GM18951 (cell line): ENCODE measurements at regions not wholly inside any gene's neighbourhood (a gene's known extent, or its start where the extent isn't known, plus 50 kb on each side); places are given as distances from the start of the nearest gene placed in this dataset.

Experiments
- POLR2A ChIP-seq: IDR thresholded peaks from 4 replicates; pipeline ENCODE4 v1.6.1; 2011; ENCODE audit warnings: mild to moderate bottlenecking; ENCODE audit not compliant: insufficient read length, insufficient read depth; ENCODE audit errors: extremely low read depth
- in situ Hi-C: fragments of 300-500 bp; cut with MboI; formaldehyde crosslinking; loops from one replicate; pipeline ENCODE4 v1.12.0; 2022; ENCODE audit warnings: low sequenced_read_pairs, mixed read lengths, inconsistent platforms; ENCODE audit not compliant: unreplicated experiment

- in situ Hi-C loops: no loop called here
- TF ChIP-seq POLR2A: no peak
Observed at GRCh38 chr2:181228661-181229060, 228.5 kb upstream of the ITGA4 start.

GRCh38 chr2:181231151-181231550 lies 226.0 kb upstream of the ITGA4 start:
- in situ Hi-C loops: no loop called here
- no peak for TF ChIP-seq POLR2A

- TF ChIP-seq POLR2A: no peak
- in situ Hi-C loops: no loop called here
Observed at GRCh38 chr2:181231886-181232621, 225.1 kb upstream of the ITGA4 start.

GRCh38 chr2:181234487-181234891 lies 222.7 kb upstream of the ITGA4 start:
- in situ Hi-C loops: no loop called here
- TF ChIP-seq POLR2A: no peak

- in situ Hi-C loops: no loop called here
Observed at GRCh38 chr2:181235011-181235410, 222.2 kb upstream of the ITGA4 start.

GRCh38 chr2:181235683-181236459 lies 221.3 kb upstream of the ITGA4 start:
- in situ Hi-C loops: no loop called here
- TF ChIP-seq POLR2A: no peak

More at GRCh38 chr2:181235011-181235410, 222.2 kb upstream of the ITGA4 start:
- TF ChIP-seq POLR2A: no peak

GRCh38 chr2:181239201-181239799 lies 217.9 kb upstream of the ITGA4 start:
- no peak for TF ChIP-seq POLR2A
- in situ Hi-C loops: no loop called here

- in situ Hi-C loops: no loop called here
- no peak for TF ChIP-seq POLR2A
Observed at GRCh38 chr2:181240844-181241243, 216.3 kb upstream of the ITGA4 start.

- in situ Hi-C loops: no loop called here
- TF ChIP-seq POLR2A: no peak
Observed at GRCh38 chr2:181241366-181241765, 215.8 kb upstream of the ITGA4 start.

GRCh38 chr2:181241797-181242196 lies 215.4 kb upstream of the ITGA4 start:
- no peak for TF ChIP-seq POLR2A
- in situ Hi-C loops: no loop called here

GRCh38 chr2:181242262-181242661 lies 214.9 kb upstream of the ITGA4 start:
- TF ChIP-seq POLR2A: no peak
- in situ Hi-C loops: no loop called here

GRCh38 chr2:181243319-181243718 lies 213.9 kb upstream of the ITGA4 start:
- no peak for TF ChIP-seq POLR2A
- in situ Hi-C loops: no loop called here

- TF ChIP-seq POLR2A: no peak
- in situ Hi-C loops: no loop called here
Observed at GRCh38 chr2:181250691-181251090, 206.5 kb upstream of the ITGA4 start.
